WTC11 (cell line): ENCODE measurements at regions not wholly inside any gene's neighbourhood (a gene's known extent, or its start where the extent isn't known, plus 50 kb on each side); places are given as distances from the start of the nearest gene placed in this dataset.
"Not testable (repeated sequence)": the region's sequence is repeated elsewhere in the genome, so short reads cannot be mapped to it uniquely, and the experiment has no call there.

Experiments used
- AFF4 ChIP-seq: sonication (generic); formaldehyde crosslinking; IDR thresholded peaks from 2 replicates; pipeline ENCODE4 v1.8.1; 2023; ENCODE audit warnings: mild to moderate bottlenecking, missing genetic modification reagents, borderline replicate concordance
- ATF6 ChIP-seq: sonication (generic); formaldehyde crosslinking; IDR thresholded peaks from 2 replicates; pipeline ENCODE4 v1.8.1; 2023; ENCODE audit warnings: mild to moderate bottlenecking, missing genetic modification reagents
- CREB1 ChIP-seq: sonication (generic); formaldehyde crosslinking; IDR thresholded peaks from 2 replicates; pipeline ENCODE4 v1.8.0; 2023; ENCODE audit warnings: mild to moderate bottlenecking, missing genetic modification reagents
- CTCF ChIP-seq: fragments of 200-600 bp; IDR thresholded peaks from 2 replicates; pipeline ENCODE4 v1.8.0; 2022; ENCODE audit warnings: antibody characterized with exemption
- E2F1 ChIP-seq: sonication (generic); formaldehyde crosslinking; IDR thresholded peaks from 2 replicates; pipeline ENCODE4 v1.8.0; 2022; ENCODE audit warnings: mild to moderate bottlenecking, missing genetic modification reagents
- E2F5 ChIP-seq: sonication (generic); formaldehyde crosslinking; IDR thresholded peaks from 2 replicates; pipeline ENCODE4 v1.8.1; 2022; ENCODE audit warnings: mild to moderate bottlenecking, moderate library complexity, missing genetic modification reagents
- EMX1 ChIP-seq: fragments of 250-450 bp; sonication (Bioruptor Pico); IDR thresholded peaks from 2 replicates; pipeline ENCODE4 v1.8.0; 2021; ENCODE audit warnings: mild to moderate bottlenecking
- FOXJ3 ChIP-seq: sonication (generic); formaldehyde crosslinking; IDR thresholded peaks from 2 replicates; pipeline ENCODE4 v1.9.0; 2021; ENCODE audit warnings: missing genetic modification reagents, mild to moderate bottlenecking, borderline replicate concordance
- MAX ChIP-seq: sonication (generic); formaldehyde crosslinking; IDR thresholded peaks from 2 replicates; pipeline ENCODE4 v1.8.0; 2022; ENCODE audit warnings: mild to moderate bottlenecking, missing genetic modification reagents
- SP1 ChIP-seq: sonication (generic); formaldehyde crosslinking; conservative IDR thresholded peaks from 2 replicates; pipeline ENCODE4 v1.8.1; 2022; ENCODE audit warnings: missing genetic modification reagents
- USF1 ChIP-seq: sonication (generic); formaldehyde crosslinking; IDR thresholded peaks from 2 replicates; pipeline ENCODE4 v1.8.0; 2022; ENCODE audit warnings: mild to moderate bottlenecking, missing genetic modification reagents
- USF2 ChIP-seq: sonication (generic); formaldehyde crosslinking; IDR thresholded peaks from 2 replicates; pipeline ENCODE4 v1.8.1; 2023; ENCODE audit warnings: mild to moderate bottlenecking, missing genetic modification reagents, moderate library complexity
- TF ChIP-seq, protein P1 (sequence below): sonication (generic); formaldehyde crosslinking; IDR thresholded peaks from 2 replicates; pipeline ENCODE4 v1.8.1; 2022; ENCODE audit warnings: low read depth, mild to moderate bottlenecking, moderate library complexity, missing genetic modification reagents, borderline replicate concordance

- TF ChIP-seq E2F1 (CRISPR knock-in tag); CTCF; SP1 (CRISPR knock-in tag); USF2; FOXJ3 (CRISPR knock-in tag); MAX; E2F5 (CRISPR knock-in tag); EMX1 (CRISPR knock-in tag); AFF4 (CRISPR knock-in tag); USF1; ATF6; CREB1 (CRISPR knock-in tag): not testable (repeated sequence)
- TF ChIP-seq, protein P1, sequence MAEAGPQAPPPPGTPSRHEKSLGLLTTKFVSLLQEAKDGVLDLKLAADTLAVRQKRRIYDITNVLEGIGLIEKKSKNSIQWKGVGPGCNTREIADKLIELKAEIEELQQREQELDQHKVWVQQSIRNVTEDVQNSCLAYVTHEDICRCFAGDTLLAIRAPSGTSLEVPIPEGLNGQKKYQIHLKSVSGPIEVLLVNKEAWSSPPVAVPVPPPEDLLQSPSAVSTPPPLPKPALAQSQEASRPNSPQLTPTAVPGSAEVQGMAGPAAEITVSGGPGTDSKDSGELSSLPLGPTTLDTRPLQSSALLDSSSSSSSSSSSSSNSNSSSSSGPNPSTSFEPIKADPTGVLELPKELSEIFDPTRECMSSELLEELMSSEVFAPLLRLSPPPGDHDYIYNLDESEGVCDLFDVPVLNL (CRISPR knock-in tag): not testable (repeated sequence)
Observed at GRCh38 chr5:40195574-40195973, 484.1 kb upstream of the PTGER4 start.
